ENCODE measurements at regions not wholly inside any gene's neighbourhood (a gene's known extent, or its start where the extent isn't known, plus 50 kb on each side); places are given as distances from the start of the nearest gene placed in this dataset.
A peak's percentile ranks its signal among the peaks of the same experiment; 100 is the strongest.

DNA sequence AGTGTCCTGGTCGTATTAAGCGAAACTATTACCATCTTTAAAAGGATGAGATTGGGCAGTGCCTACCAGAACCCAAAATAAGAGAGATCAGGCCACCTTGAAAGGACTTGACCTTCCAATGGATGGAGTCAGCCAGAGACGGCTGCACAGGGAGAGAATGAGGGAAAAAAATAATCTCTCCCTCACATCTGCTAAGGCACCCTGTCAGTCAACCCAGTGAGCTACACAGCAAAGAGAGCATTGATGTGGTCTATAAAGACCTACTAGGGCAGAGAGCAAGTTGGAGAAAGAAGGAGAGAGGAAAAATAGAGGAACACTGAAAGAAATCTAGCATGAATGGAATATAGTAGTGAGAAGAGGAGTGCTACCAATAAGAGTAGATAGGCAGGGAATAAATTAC is 68.0 kb upstream of the FTMT start (continued):
- TF ChIP-seq, protein P1, sequence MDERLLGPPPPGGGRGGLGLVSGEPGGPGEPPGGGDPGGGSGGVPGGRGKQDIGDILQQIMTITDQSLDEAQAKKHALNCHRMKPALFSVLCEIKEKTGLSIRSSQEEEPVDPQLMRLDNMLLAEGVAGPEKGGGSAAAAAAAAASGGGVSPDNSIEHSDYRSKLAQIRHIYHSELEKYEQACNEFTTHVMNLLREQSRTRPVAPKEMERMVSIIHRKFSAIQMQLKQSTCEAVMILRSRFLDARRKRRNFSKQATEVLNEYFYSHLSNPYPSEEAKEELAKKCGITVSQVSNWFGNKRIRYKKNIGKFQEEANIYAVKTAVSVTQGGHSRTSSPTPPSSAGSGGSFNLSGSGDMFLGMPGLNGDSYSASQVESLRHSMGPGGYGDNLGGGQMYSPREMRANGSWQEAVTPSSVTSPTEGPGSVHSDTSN (CRISPR knock-in tag; IDR thresholded peaks at IDR 0.05; ENCODE audit: low read depth) = no peak
- TF ChIP-seq, protein P1 (tag; conservative IDR thresholded peaks at IDR 0.05; ENCODE audit: low read depth) = 0 out of 2 replicates have a peak, but pooled peaks have one; percentile 21
- TF ChIP-seq RBBP5 (IDR thresholded peaks at IDR 0.05; ENCODE audit: borderline replicate concordance, insufficient read depth, low read length, poor library complexity, severe bottlenecking) = no peak
- TF ChIP-seq ETS2 (tag; IDR thresholded peaks at IDR 0.05; ENCODE audit: borderline replicate concordance, poor library complexity, severe bottlenecking) = no peak
- no peak for TF ChIP-seq HDAC8 (tag; IDR thresholded peaks at IDR 0.05)
- TF ChIP-seq, protein P2, sequence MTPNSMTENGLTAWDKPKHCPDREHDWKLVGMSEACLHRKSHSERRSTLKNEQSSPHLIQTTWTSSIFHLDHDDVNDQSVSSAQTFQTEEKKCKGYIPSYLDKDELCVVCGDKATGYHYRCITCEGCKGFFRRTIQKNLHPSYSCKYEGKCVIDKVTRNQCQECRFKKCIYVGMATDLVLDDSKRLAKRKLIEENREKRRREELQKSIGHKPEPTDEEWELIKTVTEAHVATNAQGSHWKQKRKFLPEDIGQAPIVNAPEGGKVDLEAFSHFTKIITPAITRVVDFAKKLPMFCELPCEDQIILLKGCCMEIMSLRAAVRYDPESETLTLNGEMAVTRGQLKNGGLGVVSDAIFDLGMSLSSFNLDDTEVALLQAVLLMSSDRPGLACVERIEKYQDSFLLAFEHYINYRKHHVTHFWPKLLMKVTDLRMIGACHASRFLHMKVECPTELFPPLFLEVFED (CRISPR knock-in tag; conservative IDR thresholded peaks at IDR 0.05) = no peak

DNA sequence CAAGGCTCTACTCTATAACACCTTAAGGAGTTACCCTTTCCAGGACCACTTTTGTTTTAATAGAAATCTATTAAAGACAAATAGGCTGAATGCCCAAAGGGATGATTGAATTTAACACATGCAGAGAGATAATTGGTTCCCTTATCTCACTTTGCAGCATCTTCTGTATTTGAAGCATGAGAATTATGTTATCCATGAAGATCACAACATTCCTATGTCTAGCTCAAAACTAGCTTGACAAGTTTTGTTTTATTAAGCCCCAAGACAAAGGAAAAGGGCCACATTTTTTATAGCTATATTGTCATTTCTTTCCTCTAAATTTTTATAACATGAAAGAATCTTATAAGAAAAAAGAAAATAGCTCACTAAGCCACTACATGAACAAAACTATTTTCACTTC is 57.9 kb upstream of the FTMT start:
- Histone ChIP-seq H3K27me3 (ENCODE audit: control insufficient read depth in 2 of 2, insufficient read depth in 2 of 2, low read length in 2 of 2) (no peaks in the 10 kb centered on the region), H3K36me3 (ENCODE audit: control insufficient read depth, insufficient read depth, low read length) (no peaks in the 10 kb centered on the region), H3K9me3 (replicated peaks; ENCODE audit: control insufficient read depth, insufficient read depth, low read depth, low read length) (no peaks in the 10 kb centered on the region), H3K4me2 (ENCODE audit: insufficient read depth, low read length) (no peak overlapping the region), H2AFZ (ENCODE audit: low read depth, low read length) (no peak overlapping the region), H3K9ac (ENCODE audit: insufficient read depth in 1 of 2, low read depth in 2 of 2, low read length in 2 of 2) (no peak overlapping the region), H3K27ac (ENCODE audit: extremely low read depth, low read depth, low read length) (no peak overlapping the region), H3K4me1 (replicated peaks in 1 of 2; ENCODE audit: control insufficient read depth in 2 of 2, insufficient read depth in 2 of 2, low read length in 2 of 2) (no peaks in the 10 kb centered on the region), H3K9me1 (ENCODE audit: control insufficient read depth, insufficient read depth, low read length) (no peaks in the 10 kb centered on the region), H3K4me3 (no peak overlapping the region), H3K79me2 (ENCODE audit: control insufficient read depth, insufficient read depth, low read length) (no peaks in the 10 kb centered on the region), H4K20me1 (replicated peaks; ENCODE audit: control insufficient read depth, insufficient read depth, low read length) (no peaks in the 10 kb centered on the region)
- ChIA-PET POLR2A (no interaction called here), CTCF (ENCODE audit: low intra/inter-chr PET ratio) (no interaction called here)
- BruUV-seq (replicated peaks) = no TSS peak
- ATAC-seq = no peak
- no peak for FAIRE-seq
- intact Hi-C loops (cut with micrococcal nuclease) (no loop called here), in situ Hi-C loops (cut with MboI) (no loop called here)
- no peak for DNase-seq (ENCODE audit: extremely low read depth in 1 of 4, low spot score in 3 of 4)
- TF ChIP-seq ZNF134 (CRISPR knock-in tag; conservative IDR thresholded peaks at IDR 0.05) (no peak), NCOR1 (IDR thresholded peaks at IDR 0.05) (no peak), THRAP3 (IDR thresholded peaks at IDR 0.05; ENCODE audit: borderline replicate concordance) (no peak), MEIS2 (IDR thresholded peaks at IDR 0.05; ENCODE audit: partially characterized antibody) (no peak), NFYB (IDR thresholded peaks at IDR 0.05; ENCODE audit: extremely low read depth, insufficient read length) (no peak)
- TF ChIP-seq, protein P3, sequence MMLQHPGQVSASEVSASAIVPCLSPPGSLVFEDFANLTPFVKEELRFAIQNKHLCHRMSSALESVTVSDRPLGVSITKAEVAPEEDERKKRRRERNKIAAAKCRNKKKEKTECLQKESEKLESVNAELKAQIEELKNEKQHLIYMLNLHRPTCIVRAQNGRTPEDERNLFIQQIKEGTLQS (IDR thresholded peaks at IDR 0.05) = no peak
- TF ChIP-seq, protein P3 (CRISPR knock-in tag; conservative IDR thresholded peaks at IDR 0.05) = no peak
- TF ChIP-seq, protein P4, sequence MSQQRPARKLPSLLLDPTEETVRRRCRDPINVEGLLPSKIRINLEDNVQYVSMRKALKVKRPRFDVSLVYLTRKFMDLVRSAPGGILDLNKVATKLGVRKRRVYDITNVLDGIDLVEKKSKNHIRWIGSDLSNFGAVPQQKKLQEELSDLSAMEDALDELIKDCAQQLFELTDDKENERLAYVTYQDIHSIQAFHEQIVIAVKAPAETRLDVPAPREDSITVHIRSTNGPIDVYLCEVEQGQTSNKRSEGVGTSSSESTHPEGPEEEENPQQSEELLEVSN (IDR thresholded peaks at IDR 0.05; ENCODE audit: borderline replicate concordance in 1 of 2, extremely low read depth in 1 of 2, insufficient read depth in 1 of 2, insufficient read length in 1 of 2, low read depth in 1 of 2, low read length in 1 of 2, poor library complexity in 1 of 2, severe bottlenecking in 1 of 2) = no peak
- TF ChIP-seq, protein P5, sequence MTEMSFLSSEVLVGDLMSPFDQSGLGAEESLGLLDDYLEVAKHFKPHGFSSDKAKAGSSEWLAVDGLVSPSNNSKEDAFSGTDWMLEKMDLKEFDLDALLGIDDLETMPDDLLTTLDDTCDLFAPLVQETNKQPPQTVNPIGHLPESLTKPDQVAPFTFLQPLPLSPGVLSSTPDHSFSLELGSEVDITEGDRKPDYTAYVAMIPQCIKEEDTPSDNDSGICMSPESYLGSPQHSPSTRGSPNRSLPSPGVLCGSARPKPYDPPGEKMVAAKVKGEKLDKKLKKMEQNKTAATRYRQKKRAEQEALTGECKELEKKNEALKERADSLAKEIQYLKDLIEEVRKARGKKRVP (CRISPR knock-in tag; IDR thresholded peaks at IDR 0.05) = no peak

Measured in K562 (cell line).